ENCODE measurements at regions not wholly inside any gene's neighbourhood (a gene's known extent, or its start where the extent isn't known, plus 50 kb on each side); places are given as distances from the start of the nearest gene placed in this dataset.

DNA sequence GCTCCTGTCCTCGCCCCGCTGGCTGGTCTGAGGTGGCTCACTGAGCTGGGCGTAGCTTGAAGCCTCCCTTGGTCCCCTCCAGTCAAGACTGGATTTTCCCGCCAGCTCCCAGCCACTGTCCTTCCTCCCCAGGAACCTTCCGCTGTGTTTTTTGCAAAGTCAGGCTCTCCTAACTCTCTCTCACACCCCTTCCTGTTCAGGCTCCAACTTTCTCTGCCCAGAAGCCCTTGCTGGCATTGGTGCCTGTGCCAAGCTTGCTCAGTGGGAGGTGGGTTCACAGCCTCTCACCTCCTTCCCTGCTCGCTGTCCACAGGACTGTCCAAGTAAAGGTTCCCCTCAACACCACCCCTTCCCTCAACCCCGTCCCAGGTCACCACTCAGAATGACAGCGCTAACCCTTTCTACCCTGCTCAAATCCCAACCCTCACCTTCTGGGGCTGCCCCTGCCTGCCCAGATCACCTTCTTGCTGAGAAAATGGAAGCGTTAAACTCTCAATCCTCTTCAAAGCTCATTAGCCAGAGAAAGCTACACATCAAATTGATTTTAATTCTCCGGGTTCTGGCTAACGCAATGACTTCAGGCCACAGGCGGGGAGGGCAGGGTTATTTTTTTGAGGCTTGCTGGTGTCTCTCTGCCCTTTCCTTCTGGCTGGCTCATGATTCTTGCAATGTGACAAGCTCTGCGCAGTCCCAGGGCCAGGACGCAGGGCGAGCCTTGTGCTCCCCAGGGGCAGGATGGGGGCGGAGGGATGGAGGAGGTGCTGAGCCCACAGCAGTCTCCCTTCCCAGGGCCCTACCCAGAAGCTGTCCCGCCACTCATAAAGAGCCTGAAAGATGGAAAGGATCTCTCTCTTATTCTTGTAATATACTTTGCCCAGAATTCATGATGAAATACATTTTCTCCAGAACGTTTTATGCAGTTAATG, 357.2 kb upstream of the TNRC6C start:
- no peak for DNase-seq (ENCODE audit: low read depth, low spot score)

DNA sequence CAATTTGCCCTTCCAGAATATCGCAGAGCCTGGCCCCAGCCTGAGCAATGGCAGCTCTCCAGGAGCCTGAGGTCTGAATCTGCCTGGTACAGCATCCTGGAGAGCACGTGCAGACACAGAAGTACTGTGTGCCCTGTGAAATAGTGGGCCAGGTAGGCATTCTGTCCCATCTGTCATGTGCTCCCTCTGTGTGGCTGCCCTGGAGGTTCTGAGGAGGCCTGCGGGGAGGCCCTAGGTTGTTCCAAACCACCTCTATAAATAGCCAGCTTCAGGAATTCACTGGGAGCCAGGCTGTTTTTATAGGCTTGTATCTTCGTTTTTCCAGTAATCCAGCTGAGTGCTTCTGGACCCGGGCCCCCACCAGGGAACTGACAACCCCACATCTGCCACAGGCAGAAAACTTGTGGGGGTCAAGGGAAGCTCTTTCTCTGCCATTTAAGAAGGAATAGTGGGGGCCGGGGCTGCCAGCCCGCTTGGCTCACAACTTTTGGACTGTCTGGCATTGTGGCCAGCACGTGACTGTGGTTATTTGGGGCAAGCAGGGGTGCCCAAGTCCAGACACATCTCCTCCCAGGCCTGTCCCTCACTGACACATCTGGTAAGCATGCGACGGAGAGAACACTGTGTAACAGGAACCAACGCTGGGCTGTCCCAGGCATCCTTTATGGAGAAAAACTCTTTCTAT, 356.3 kb upstream of the TNRC6C start:
- DNase-seq (ENCODE audit: low read depth, low spot score) = no peak

DNA sequence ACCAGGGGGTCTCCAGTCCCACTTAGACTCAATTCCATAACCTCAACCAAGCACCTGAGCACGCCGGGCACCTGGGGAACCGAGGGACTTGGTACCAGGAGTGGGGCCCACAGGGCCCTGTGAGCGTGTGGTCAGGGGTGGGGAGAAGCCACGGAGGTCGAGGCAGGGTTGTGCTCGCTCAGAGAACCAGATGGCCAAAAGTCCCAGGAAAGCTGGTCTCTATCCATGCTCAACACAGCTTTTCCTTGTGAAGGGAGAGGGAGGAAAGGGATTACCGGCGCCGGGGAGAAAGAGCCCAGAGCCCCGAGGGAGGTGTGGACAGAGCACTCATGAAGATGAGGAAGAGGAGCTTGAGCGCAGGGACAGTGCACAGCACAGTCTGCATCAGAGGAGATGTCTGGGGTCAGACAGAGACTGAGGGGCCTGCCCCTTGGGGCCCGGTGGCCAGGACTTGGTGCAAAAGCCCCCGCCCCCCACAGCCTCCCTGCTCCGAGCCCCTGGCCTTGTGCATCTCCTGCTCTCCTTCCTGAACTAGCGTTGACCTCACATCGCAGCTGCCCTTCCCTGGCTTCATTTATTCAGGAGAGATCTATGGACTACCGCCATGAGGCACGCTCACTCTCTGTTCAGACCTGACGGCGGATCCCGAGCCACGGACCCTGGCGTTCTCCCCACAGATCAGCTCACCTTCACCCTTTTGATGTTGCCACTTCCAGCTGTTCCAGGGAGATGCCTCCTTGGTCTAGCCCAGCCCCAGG, 355.4 kb upstream of the TNRC6C start:
- no peak for DNase-seq (ENCODE audit: low read depth, low spot score)

DNA sequence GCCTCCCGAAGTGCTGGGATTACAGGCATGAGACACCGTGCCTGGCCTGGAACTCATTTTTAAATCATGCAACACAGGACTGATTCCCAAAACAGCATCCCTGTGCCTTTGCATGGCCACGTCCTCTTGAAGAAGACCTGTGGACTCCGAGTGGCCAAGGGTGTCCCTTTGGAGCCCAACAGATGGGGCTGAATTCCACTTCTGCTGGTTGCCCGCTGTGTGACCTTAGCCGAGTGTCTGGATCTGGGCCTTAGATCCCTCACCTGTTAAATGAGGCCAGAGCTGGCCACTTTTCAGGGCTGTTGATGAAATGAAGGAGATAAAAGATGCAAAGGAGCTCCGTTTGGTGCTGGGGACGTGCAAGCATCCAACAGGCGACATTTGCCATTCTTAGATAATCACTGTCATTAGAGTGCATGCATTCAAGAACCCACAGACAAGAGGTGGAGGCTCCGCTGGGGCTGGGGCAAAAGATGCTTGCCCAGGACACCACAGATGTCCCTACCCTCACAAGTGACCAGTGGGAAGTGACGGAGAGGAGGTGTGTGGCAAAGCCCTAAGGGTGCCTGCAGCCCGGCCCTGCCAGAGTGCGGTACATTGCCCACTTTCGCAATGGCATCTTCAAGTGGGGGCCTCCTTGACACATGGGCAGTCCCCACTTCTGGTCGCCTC, 354.1 kb upstream of the TNRC6C start:
- DNase-seq (ENCODE audit: low read depth, low spot score) = no peak

DNA sequence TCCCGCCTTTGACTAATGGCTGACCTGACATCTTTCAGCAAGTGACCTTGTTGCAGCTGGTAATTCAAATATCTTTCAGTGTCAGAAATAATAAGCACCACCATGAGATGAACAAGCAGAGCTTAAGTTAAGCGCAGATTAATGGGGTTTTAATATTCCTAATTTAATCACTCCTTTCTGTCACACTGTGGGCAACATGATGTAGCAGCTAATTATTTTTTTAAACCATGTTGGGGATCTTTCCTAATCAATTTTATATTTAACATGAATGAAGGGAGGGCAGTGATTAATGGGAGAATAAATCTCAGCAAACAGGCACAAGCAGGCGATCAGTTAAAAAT, 353.6 kb upstream of the TNRC6C start:
- no peak for DNase-seq (ENCODE audit: low read depth, low spot score)

DNA sequence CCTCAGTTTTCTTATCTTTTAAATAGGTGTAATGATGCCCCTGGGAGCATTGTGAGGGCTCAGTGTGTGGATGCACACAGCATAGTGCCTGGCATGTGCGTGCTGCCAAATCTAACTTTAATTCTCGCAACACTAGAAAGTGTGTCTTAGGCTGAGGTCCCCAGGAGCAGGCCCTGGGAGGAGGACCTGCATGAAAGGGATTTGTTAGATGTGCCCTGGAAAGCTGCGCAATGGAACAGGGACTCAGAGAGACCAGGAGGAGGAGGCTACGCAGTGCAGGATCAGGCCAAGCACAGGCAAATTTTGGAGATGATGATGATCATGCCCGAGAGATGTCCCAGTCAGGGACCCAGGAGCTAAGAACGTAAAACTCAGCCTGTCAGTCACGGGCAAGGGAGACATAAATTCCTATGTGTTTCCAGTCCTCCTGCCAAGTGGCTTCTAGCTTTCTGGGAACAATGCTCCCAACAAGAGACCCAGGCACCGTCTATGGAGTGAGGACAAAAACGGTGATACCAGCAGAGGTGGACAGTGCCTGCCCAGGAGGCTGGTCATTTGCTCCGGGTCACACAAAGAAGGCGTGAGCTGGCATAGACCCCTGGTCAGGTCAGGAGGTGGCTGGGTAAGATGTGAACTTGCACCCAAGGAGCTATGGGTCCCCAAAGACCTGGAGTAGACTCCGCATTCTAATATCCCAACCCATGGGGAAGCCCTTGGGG, 352.2 kb upstream of the TNRC6C start:
- no peak for DNase-seq (ENCODE audit: low read depth, low spot score)

DNA sequence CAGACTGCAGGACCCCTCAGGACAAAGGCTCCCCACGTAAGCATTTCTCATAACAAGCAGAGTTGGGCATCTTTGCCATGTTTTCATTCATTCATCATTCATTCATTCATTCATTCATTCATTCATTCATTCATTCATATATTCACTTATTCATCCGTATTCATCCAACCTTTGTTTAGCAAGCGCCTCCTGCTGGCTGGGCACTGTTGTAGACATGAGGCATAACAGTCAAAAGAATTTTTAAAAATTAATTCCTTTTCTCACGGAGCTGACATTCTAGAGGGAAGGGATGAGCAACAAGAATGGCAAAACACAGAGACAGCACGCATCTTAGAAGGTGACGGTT, 351.7 kb upstream of the TNRC6C start:
- no peak for DNase-seq (ENCODE audit: low read depth, low spot score)

DNA sequence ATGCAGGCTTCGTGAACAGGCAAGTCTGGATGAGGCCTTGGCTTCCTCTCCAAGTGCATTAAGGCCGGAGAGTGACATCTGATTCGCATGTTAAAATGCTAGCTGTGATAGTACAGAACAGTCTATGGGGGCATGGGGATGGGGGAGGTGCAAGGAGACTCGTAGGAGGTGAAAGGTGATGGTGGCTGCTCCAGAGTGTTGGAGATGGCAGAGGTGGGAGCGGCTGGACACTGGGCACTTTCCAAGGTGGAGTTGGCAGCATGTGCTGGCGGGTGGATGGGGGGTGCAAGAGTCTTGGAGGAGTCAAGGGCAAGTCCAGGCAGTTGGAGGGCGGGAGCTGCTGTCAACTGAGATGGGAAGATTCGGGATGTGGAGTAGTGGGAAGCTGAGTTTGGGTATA, 350.9 kb upstream of the TNRC6C start:
- no peak for DNase-seq (ENCODE audit: low read depth, low spot score)

DNA sequence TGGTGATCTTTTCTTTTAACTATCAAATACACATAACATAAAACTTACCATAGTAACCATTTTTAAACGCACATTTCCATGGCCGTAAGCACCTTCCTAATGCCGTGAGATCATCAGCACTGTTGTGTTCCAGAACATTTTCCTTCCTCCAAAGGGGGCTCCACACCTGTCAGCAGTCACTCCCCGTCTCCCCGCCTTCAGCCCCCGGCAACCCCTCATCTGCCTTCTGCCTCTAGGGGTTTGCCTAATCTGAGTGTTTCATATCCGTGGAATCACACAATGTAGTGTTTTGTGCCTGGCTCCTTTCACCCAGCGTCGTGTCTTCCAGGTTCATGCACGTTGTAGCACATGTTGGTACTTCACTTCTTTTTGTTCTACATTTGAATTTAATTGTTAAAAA, 350.1 kb upstream of the TNRC6C start:
- DNase-seq (ENCODE audit: low read depth, low spot score) = no peak

DNA sequence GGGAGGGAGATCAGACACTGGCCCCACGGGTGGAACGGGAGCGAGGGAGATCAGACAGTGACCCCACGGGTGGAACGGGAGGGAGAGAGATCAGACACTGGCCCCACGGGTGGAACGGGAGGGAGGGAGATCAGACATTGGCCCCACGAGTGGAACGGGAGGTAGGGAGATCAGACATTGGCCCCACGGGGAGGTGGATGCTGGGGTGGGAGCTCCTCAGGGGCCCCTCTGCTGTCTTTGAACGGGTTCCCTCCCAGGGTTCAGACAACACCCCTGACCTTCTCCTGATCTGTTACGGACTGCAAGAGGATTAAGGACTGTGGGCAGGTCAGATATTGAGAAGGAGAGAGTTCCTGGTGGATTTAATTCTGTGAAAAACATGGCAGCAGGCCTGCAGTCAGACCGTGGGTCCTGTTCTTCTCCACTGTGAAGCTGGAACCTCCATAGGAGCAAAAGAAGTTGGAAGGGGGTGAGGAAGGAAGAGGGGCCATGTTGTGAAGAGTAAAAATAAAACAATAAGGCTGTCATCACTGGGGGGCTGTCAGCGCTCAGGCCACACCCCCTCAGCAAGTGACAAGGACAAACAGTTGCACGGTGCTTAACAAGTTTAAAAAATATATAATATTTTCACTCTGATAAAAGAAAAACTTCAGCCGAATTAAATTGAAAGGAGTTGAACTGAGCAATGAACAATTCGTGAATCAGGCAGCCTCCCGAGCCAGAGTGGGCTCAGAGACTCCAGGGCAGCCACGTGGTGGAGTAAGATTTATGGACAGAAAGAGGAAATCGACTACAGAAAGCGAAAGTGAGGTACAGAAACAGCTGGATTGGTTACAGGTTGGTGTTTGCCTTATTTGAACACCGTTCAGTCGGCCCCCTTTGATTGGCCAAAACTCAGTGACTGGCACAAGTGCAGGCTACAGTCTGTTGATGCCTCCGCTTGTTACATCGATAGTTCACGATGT, 348.7 kb upstream of the TNRC6C start:
- DNase-seq (ENCODE audit: low read depth, low spot score) = no peak

DNA sequence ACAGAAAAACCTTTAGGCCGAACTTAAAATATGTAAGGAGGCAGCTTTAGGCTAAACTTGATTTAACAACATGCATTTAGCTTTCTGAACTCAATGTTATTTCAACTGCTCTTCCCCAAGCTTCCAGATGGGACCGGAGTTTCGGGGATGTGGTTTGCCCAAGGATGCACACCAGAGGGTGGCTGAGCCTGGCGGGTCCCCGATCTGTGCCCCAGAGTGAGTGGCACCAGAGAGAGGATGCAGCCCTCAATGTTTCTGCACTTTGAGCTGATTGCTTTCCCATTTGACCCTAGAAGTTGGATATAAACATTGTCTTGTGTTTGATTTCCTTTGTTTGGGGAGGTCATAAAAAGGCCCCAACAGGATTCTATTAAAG, 348.0 kb upstream of the TNRC6C start:
- DNase-seq (ENCODE audit: low read depth, low spot score) = no peak

DNA sequence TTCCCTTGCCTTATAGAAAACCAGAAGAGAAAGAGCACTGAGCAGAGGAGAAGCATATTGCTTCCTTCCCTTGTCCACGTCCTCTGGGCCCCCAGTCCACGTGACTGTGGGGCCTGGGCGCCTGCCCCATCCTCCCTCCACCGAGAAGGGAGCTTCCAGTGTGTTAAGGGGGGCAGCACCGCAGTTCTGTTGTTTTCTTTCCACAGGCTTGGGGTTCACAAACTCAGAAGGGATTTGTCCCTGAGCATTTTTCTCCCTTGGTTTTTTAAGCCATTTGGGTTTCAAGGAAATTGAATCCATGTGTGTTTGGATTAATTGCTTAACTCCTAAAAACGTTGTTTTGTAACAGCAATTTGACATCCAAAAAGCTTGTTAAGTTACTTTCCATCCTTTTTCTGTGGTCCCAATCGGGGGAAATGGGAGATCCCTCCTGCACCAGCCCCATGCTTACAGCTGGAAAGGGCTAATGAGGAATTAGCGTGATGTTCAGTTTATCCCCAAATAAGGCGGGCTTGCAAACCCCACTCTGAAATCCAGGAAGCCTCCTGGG, 347.5 kb upstream of the TNRC6C start:
- DNase-seq (ENCODE audit: low read depth, low spot score) = no peak

DNA sequence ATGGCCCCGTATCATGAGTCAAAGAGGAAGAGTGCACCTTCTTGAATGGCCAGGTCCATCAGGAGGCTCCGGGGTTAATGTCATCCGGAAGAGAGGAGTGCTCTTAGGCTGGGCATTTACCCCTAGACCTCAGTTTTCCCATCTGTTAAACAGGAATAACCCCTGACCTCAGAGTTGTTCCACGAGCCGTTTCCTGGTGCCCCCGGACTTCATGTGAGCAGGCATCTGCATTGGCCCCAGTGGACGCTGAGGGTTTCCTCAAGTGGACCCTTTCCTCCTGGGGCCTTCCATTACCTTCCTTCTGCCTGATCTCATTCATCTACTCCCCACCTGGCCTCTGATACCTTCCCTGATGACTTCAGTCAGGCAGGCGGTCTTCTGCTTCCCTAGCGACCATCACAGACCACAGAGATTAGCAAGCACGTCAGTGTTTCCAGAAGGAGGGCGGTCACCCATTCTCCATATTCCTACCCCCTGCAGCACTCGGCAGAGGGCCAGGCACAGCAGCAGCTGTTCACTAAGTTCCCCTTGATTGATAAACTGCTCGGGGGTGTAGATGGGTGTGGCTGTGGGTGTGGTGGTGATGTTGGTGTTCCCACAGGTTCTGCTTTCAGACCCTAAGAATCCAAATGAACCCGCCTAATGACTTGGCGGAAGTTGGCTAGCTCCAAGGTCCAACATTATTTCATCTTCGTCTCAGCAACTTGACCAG, 346.6 kb upstream of the TNRC6C start:
- DNase-seq (ENCODE audit: low read depth, low spot score) = no peak

DNA sequence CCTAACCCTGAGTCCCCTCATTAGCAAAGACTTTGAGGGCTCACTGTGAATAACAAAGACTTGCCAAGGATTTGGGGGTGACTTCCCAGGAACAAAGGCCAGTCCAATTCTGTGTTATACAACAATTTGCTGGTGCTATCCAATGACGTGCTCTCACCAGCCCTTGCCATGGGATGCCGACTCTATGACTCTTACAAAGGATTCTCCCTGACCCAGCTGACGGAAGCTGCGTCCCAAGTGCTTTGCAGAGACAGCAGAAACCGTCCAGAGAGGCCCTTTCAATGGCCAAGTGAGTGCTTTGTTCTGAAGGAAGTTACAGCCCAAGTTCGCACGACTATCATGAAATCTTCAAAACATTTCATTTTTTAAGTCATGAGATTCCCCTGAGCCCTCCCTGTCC, 345.3 kb upstream of the TNRC6C start:
- no peak for DNase-seq (ENCODE audit: low read depth, low spot score)

DNA sequence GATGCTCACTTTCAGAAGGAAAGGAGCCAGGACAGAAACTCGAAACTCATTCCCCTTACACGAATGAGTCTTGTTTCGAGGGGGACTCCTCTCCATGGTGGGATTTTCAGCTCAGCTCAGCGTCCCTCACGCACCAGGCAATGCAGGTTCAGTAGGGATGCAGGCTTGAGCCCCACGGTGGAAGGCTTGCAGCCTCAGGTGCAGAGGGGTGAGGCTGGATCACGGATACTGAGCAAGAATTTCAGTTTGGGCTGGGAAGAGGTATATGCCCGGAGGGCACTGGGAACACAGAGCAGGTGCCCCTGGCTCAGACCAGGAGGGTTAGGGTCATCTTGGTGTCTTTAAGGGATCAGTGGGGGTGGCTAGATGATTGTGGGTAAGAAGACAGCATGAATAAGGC, 344.9 kb upstream of the TNRC6C start:
- DNase-seq (ENCODE audit: low read depth, low spot score) = no peak

DNA sequence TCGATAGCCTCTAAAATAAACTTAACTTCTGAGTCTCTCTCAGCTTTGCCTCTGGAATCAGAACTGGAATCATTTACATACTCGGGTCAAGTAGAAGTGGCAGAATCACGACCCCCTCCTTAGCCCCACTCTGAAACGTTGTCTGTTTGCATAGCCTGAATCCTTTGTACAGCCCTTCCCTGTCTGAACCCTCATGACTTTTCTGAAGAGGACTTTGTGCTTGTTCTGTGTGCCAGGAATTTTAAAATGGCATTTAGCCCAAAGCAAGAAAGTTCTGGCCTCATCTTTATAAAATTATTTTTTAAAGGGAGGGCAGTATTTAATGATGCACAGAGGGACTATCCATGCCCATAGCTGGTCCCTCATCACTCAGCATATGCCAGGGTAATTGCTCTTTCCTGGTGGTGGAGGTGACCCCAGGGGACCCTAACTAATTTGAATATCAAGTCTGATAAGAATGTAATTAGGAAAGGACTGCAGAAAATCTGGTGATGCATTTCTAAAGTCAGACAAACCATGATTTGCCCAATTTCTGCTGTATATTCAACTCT, 342.7 kb upstream of the TNRC6C start:
- DNase-seq (ENCODE audit: low read depth, low spot score) = no peak

DNA sequence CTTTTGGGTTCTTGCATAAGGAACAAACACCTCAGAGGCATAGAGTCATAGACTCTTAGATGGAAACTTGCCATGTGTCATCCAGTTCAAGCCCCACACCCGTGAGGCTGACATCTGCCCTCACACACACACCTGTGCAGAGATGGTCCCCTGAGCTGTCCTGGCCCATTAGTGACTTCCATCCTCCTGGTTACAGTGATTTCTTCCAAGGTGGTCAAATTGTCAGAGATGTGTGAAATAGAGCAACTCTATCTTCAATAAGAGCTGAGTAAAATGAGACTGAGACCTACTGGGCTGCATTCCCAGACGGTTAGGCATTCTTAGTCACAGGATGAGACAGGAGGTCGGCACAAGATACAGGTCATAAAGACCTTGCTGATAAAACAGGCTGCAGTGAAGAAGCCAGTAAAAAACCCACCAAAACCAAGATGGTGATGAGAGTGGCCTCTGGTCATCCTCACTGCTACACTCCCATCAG, 342.2 kb upstream of the TNRC6C start:
- no peak for DNase-seq (ENCODE audit: low read depth, low spot score)

DNA sequence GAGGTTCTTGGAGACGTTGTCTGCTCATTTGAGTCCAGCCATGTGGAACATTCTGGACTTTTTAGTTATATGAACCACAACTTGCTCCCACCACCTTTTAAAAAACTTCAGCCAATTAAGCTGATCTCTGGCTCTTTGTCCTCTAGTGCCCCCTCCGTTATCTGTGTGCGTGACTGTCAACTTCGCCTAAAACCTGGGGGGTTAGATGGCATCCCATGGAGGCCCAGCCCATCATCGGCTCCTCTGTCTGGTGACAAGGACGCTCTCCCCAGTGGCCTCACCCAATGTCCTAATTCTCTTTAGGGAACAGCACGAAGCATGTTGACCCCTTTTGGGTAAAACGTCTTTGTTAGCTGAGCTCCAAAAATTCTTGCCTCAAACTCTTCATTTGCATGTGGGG, 341.0 kb upstream of the TNRC6C start:
- no peak for DNase-seq (ENCODE audit: low read depth, low spot score)

DNA sequence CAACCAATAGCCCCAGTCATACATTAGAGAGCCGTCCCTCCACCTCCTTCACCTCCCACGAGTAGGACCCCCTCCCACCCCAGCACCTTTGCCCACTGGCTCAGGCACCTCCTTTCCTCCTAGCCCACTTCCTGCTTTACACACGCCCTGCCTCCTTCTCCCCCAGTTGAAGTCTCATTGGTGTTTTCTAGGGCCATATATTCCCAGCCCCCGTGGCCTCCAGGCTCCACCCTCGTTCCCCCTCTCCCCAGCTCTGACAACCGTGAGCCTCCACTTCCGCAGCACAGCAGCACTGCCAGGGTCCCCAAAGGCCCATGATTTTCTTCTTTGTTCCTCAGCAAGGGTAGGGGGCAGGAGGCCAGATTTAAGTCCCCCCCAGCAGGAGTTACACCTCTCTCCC, 340.3 kb upstream of the TNRC6C start:
- DNase-seq (ENCODE audit: low read depth, low spot score) = no peak
